ENCODE measurements at regions not wholly inside any gene's neighbourhood (a gene's known extent, or its start where the extent isn't known, plus 50 kb on each side); places are given as distances from the start of the nearest gene placed in this dataset.

GRCh38 chr3:30130391-30130790 lies 476.0 kb upstream of the TGFBR2 start:
- H3K36me3 Mint-ChIP-seq (ENCODE audit: low read depth, unreplicated experiment): no peaks in the 10 kb centered on the region
- no peak for DNase-seq (ENCODE audit: low spot score)
- H3K27ac Mint-ChIP-seq (ENCODE audit: unreplicated experiment): no peak overlapping the region
- TF ChIP-seq CTCF (IDR thresholded peaks at IDR 0.05; ENCODE audit: unreplicated experiment): no peak
- H3K27me3 Mint-ChIP-seq (ENCODE audit: unreplicated experiment): no peaks in the 10 kb centered on the region
- H3K4me3 Mint-ChIP-seq (ENCODE audit: unreplicated experiment): no peak overlapping the region
- no peaks in the 10 kb centered on the region for H3K9me3 Mint-ChIP-seq (ENCODE audit: unreplicated experiment)
- no peaks in the 10 kb centered on the region for H3K4me1 Mint-ChIP-seq (ENCODE audit: unreplicated experiment)

GRCh38 chr3:30131191-30131590 lies 475.2 kb upstream of the TGFBR2 start:
- H3K4me3 Mint-ChIP-seq (ENCODE audit: unreplicated experiment): no peak overlapping the region
- peaks cover 3% of the 10 kb centered on the region for H3K9me3 Mint-ChIP-seq (ENCODE audit: unreplicated experiment)
- H3K27ac Mint-ChIP-seq (ENCODE audit: unreplicated experiment): no peak overlapping the region
- no peaks in the 10 kb centered on the region for H3K36me3 Mint-ChIP-seq (ENCODE audit: low read depth, unreplicated experiment)
- DNase-seq (ENCODE audit: low spot score): no peak
- no peak for TF ChIP-seq CTCF (IDR thresholded peaks at IDR 0.05; ENCODE audit: unreplicated experiment)
- H3K27me3 Mint-ChIP-seq (ENCODE audit: unreplicated experiment): no peaks in the 10 kb centered on the region
- no peaks in the 10 kb centered on the region for H3K4me1 Mint-ChIP-seq (ENCODE audit: unreplicated experiment)

GRCh38 chr3:30135190-30135589 lies 471.2 kb upstream of the TGFBR2 start:
- TF ChIP-seq CTCF (IDR thresholded peaks at IDR 0.05; ENCODE audit: unreplicated experiment): no peak
- no peak overlapping the region for H3K4me3 Mint-ChIP-seq (ENCODE audit: unreplicated experiment)
- DNase-seq (ENCODE audit: low spot score): no peak
- no peak overlapping the region for H3K27ac Mint-ChIP-seq (ENCODE audit: unreplicated experiment)
- peaks cover 4% of the 10 kb centered on the region for H3K9me3 Mint-ChIP-seq (ENCODE audit: unreplicated experiment)
- H3K4me1 Mint-ChIP-seq (ENCODE audit: unreplicated experiment): no peaks in the 10 kb centered on the region
- no peaks in the 10 kb centered on the region for H3K36me3 Mint-ChIP-seq (ENCODE audit: low read depth, unreplicated experiment)
- H3K27me3 Mint-ChIP-seq (ENCODE audit: unreplicated experiment): no peaks in the 10 kb centered on the region

- Mint-ChIP-seq H3K9me3 (ENCODE audit: unreplicated experiment) (peaks cover 4% of the 10 kb centered on the region), H3K27me3 (ENCODE audit: unreplicated experiment) (no peaks in the 10 kb centered on the region), H3K36me3 (ENCODE audit: low read depth, unreplicated experiment) (no peaks in the 10 kb centered on the region), H3K4me3 (ENCODE audit: unreplicated experiment) (no peak overlapping the region), H3K4me1 (ENCODE audit: unreplicated experiment) (no peaks in the 10 kb centered on the region), H3K27ac (ENCODE audit: unreplicated experiment) (no peak overlapping the region)
- no peak for TF ChIP-seq CTCF (IDR thresholded peaks at IDR 0.05; ENCODE audit: unreplicated experiment)
- DNase-seq (ENCODE audit: low spot score): no peak
Measured at GRCh38 chr3:30139283-30139682, 467.1 kb upstream of the TGFBR2 start.

GRCh38 chr3:30140356-30141075 lies 465.9 kb upstream of the TGFBR2 start:
- Mint-ChIP-seq H3K4me1 (ENCODE audit: unreplicated experiment) (no peaks in the 10 kb centered on the region), H3K9me3 (ENCODE audit: unreplicated experiment) (peaks cover 4% of the 10 kb centered on the region), H3K36me3 (ENCODE audit: low read depth, unreplicated experiment) (no peaks in the 10 kb centered on the region), H3K4me3 (ENCODE audit: unreplicated experiment) (no peak overlapping the region), H3K27ac (ENCODE audit: unreplicated experiment) (no peak overlapping the region), H3K27me3 (ENCODE audit: unreplicated experiment) (no peaks in the 10 kb centered on the region)
- TF ChIP-seq CTCF (IDR thresholded peaks at IDR 0.05; ENCODE audit: unreplicated experiment): no peak
- DNase-seq (ENCODE audit: low spot score): no peak
